ENCODE measurements at regions not wholly inside any gene's neighbourhood (a gene's known extent, or its start where the extent isn't known, plus 50 kb on each side); places are given as distances from the start of the nearest gene placed in this dataset.
"Not testable (repeated sequence)": the region's sequence is repeated elsewhere in the genome, so short reads cannot be mapped to it uniquely, and the experiment has no call there.

- TF ChIP-seq, protein P1, sequence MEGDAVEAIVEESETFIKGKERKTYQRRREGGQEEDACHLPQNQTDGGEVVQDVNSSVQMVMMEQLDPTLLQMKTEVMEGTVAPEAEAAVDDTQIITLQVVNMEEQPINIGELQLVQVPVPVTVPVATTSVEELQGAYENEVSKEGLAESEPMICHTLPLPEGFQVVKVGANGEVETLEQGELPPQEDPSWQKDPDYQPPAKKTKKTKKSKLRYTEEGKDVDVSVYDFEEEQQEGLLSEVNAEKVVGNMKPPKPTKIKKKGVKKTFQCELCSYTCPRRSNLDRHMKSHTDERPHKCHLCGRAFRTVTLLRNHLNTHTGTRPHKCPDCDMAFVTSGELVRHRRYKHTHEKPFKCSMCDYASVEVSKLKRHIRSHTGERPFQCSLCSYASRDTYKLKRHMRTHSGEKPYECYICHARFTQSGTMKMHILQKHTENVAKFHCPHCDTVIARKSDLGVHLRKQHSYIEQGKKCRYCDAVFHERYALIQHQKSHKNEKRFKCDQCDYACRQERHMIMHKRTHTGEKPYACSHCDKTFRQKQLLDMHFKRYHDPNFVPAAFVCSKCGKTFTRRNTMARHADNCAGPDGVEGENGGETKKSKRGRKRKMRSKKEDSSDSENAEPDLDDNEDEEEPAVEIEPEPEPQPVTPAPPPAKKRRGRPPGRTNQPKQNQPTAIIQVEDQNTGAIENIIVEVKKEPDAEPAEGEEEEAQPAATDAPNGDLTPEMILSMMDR (IDR thresholded peaks at IDR 0.05; ENCODE audit: low read length), result not testable (repeated sequence)
- TF ChIP-seq EZH2 (optimal IDR thresholded peaks at IDR 0.05; ENCODE audit: low read depth, low read length), result not testable (repeated sequence)
Observed at GRCh38 chr16:16672180-16672812, 293.4 kb downstream of the NPIPA7 start.
